CD4-positive, alpha-beta memory T cell (primary cell): ENCODE measurements at regions not wholly inside any gene's neighbourhood (a gene's known extent, or its start where the extent isn't known, plus 50 kb on each side); places are given as distances from the start of the nearest gene placed in this dataset.

Experiments used
- CTCF ChIA-PET: fragments of 350-600 bp; sonication (Branson Sonifier 250); formaldehyde crosslinking; loops from one replicate; lab custom pipeline; 2021; ENCODE audit warnings: inconsistent platforms; ENCODE audit not compliant: partially characterized antibody; lab: Charles Lee
- POLR2A ChIA-PET: fragments of 350-600 bp; sonication (Branson Sonifier 250); formaldehyde crosslinking; loops from one replicate; lab custom pipeline; 2021; ENCODE audit not compliant: partially characterized antibody; lab: Charles Lee
- DNase-seq, 5 donors: peaks; one replicate each; pipeline versions ENCODE4 v3.0.0 to v3.0.0-alpha.2; 2020 to 2022; ENCODE audit warnings: mixed read lengths in 1 of 5
- H3K27ac ChIP-seq: one replicate; pipeline ENCODE4 v1.7.0; 2013; ENCODE audit warnings: low read depth, low read length
- H3K27me3 ChIP-seq: 2 replicates; pipeline ENCODE4 v1.7.0; 2013; ENCODE audit warnings: mild to moderate bottlenecking, low read length, moderate library complexity; ENCODE audit not compliant: insufficient read depth
- H3K36me3 ChIP-seq: 2 replicates; pipeline ENCODE4 v1.7.0; 2013; ENCODE audit warnings: mild to moderate bottlenecking, low read length, moderate library complexity; ENCODE audit not compliant: insufficient read depth
- H3K4me1 ChIP-seq: 2 replicates; pipeline ENCODE4 v1.7.0; 2013; ENCODE audit warnings: mild to moderate bottlenecking, low read length, moderate library complexity; ENCODE audit not compliant: insufficient read depth
- H3K4me3 ChIP-seq, 2 donors: one replicate each; pipeline ENCODE4 v1.7.0; 2013; ENCODE audit warnings: low read length in 2 of 2, mild to moderate bottlenecking in 1 of 2
- H3K9me3 ChIP-seq, 2 donors: one replicate each; pipeline ENCODE4 v1.7.0; 2013; ENCODE audit warnings: low read length in 2 of 2, control low read depth in 1 of 2; ENCODE audit not compliant: control insufficient read depth in 1 of 2
- H3K27ac Mint-ChIP-seq, 7 donors: one replicate each; pipeline ENCODE4 v1.8.0; 2020 to 2021; ENCODE audit warnings: mixed read lengths in 7 of 7, mild to moderate bottlenecking in 6 of 7, inconsistent platforms in 3 of 7, moderate library complexity in 3 of 7
- H3K27me3 Mint-ChIP-seq, 2 donors: one replicate each; pipeline ENCODE4 v1.8.0; 2020 to 2021; ENCODE audit warnings: mixed read lengths in 2 of 2
- H3K36me3 Mint-ChIP-seq, 2 donors: one replicate each; pipeline ENCODE4 v1.8.0; 2020 to 2021; ENCODE audit warnings: mixed read lengths in 2 of 2, inconsistent platforms in 1 of 2, mild to moderate bottlenecking in 1 of 2
- H3K4me1 Mint-ChIP-seq, 4 donors: one replicate each; pipeline ENCODE4 v1.8.0; 2020 to 2021; ENCODE audit warnings: mixed read lengths in 4 of 4, mild to moderate bottlenecking in 1 of 4
- H3K4me3 Mint-ChIP-seq, 8 donors: one replicate each; pipeline ENCODE4 v1.8.0; 2020 to 2021; ENCODE audit warnings: mixed read lengths in 8 of 8, mild to moderate bottlenecking in 7 of 8, moderate library complexity in 6 of 8, inconsistent platforms in 3 of 8
- H3K9me3 Mint-ChIP-seq, 8 donors: one replicate each; pipeline ENCODE4 v1.8.0; 2020 to 2021; ENCODE audit warnings: mixed read lengths in 8 of 8, mild to moderate bottlenecking in 5 of 8, inconsistent platforms in 3 of 8, moderate library complexity in 1 of 8
- intact Hi-C: fragments of 100-400 bp; cut with micrococcal nuclease; formaldehyde crosslinking; loops from one replicate; pipeline ENCODE4 v1.15.1; 2023

- POLR2A ChIA-PET: no interaction called here
Observed at GRCh38 chr2:78020491-78020890, 498.3 kb upstream of the LRRTM4 start.

DNA sequence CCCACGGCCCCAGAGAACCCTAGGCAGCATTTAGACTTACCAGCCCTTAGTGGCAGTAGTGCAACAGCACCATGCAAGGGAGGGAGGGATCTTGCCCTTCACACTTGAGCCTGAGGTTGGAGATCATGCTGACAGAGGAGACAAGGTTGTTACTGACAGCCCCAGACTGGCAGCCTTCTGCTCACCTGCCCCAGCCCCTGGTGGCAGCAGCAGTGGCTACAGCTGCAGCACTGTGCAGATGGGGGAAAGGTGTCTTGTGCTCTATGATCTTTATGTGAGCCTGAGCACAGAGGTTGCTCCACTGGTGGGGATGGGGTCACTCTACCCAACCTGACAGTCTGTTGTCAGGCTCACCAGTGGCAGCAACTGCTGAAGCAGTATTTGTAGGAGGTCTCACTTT, 501.2 kb upstream of the LRRTM4 start:
- H3K27me3 ChIP-seq: no peaks in the 10 kb centered on the region
- POLR2A ChIA-PET: no interaction called here
- no peak for DNase-seq
- Mint-ChIP-seq H3K27ac (no peak overlapping the region), H3K27me3 (no peaks in the 10 kb centered on the region), H3K4me3 (no peak overlapping the region), H3K36me3 (no peaks in the 10 kb centered on the region), H3K4me1 (no peaks in the 10 kb centered on the region), H3K9me3 (peaks cover 0 to 26% (median 10%) of the 10 kb centered on the region in 8 donors)
- no peaks in the 10 kb centered on the region for H3K4me1 ChIP-seq
- intact Hi-C loops: no loop called here
- CTCF ChIA-PET: no interaction called here
- no peak overlapping the region for H3K27ac ChIP-seq
- H3K36me3 ChIP-seq: no peaks in the 10 kb centered on the region
- H3K4me3 ChIP-seq: no peak overlapping the region
- no peaks in the 10 kb centered on the region for H3K9me3 ChIP-seq

More at GRCh38 chr2:78020491-78020890, 498.3 kb upstream of the LRRTM4 start:
- no peak overlapping the region for H3K27ac Mint-ChIP-seq
- H3K4me3 ChIP-seq: no peak overlapping the region
- H3K9me3 ChIP-seq: no peaks in the 10 kb centered on the region
- H3K27me3 Mint-ChIP-seq: no peaks in the 10 kb centered on the region
- H3K4me1 Mint-ChIP-seq: no peaks in the 10 kb centered on the region
- H3K4me1 ChIP-seq: no peaks in the 10 kb centered on the region
- CTCF ChIA-PET: no interaction called here
- no peak for DNase-seq
- H3K4me3 Mint-ChIP-seq: no peak overlapping the region
- H3K27me3 ChIP-seq: no peaks in the 10 kb centered on the region
- intact Hi-C loops: no loop called here
- H3K9me3 Mint-ChIP-seq: peaks cover 0 to 19% (median 9%) of the 10 kb centered on the region in 8 donors
- H3K27ac ChIP-seq: no peak overlapping the region
- no peaks in the 10 kb centered on the region for H3K36me3 ChIP-seq
- H3K36me3 Mint-ChIP-seq: no peaks in the 10 kb centered on the region

- Mint-ChIP-seq H3K4me1 (no peaks in the 10 kb centered on the region), H3K36me3 (no peaks in the 10 kb centered on the region), H3K9me3 (peaks cover 0 to 34% (median 16%) of the 10 kb centered on the region in 8 donors), H3K4me3 (no peak overlapping the region), H3K27me3 (no peaks in the 10 kb centered on the region), H3K27ac (no peak overlapping the region)
- intact Hi-C loops: no loop called here
- no peaks in the 10 kb centered on the region for H3K27me3 ChIP-seq
- H3K27ac ChIP-seq: no peak overlapping the region
- CTCF ChIA-PET: no interaction called here
- DNase-seq: no peak
- no peaks in the 10 kb centered on the region for H3K9me3 ChIP-seq
- H3K4me3 ChIP-seq: no peak overlapping the region
- POLR2A ChIA-PET: no interaction called here
- no peaks in the 10 kb centered on the region for H3K36me3 ChIP-seq
- H3K4me1 ChIP-seq: no peaks in the 10 kb centered on the region
Observed at GRCh38 chr2:78024996-78025395, 502.8 kb upstream of the LRRTM4 start.

DNA sequence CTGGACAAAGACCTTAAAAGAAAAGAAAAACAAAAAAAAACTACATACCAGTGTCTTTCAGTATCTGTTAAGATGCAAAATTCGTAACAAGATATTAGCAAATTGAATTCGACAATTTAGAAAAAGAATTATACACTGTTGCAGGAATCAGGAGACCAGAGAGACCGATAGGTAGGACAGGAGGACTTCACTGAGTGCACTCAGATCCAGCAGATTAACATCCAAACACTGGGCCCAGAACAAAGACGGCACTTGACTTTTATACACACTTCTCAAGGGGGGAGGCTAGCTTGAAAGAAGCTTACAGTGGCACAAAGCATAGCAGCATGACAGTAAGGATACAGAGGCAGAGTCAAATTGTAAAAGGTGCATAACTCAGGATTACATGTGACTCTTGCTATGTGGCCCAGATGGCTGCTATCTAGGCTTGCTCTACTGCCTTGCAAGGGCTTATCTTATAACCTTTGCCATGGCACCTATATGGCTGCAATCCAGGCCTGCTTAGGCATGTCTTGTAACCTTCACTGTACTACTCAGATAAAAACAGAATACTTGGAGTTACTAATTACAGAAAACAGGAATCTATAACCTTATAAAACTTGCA, 507.3 kb upstream of the LRRTM4 start:
- ChIA-PET CTCF (no interaction called here), POLR2A (no interaction called here)
- H3K4me1 Mint-ChIP-seq: no peaks in the 10 kb centered on the region
- intact Hi-C loops: no loop called here
- no peaks in the 10 kb centered on the region for H3K36me3 ChIP-seq
- no peaks in the 10 kb centered on the region for H3K36me3 Mint-ChIP-seq
- H3K4me3 Mint-ChIP-seq: no peak overlapping the region
- H3K27me3 Mint-ChIP-seq: no peaks in the 10 kb centered on the region
- H3K27ac ChIP-seq: no peak overlapping the region
- no peak overlapping the region for H3K27ac Mint-ChIP-seq
- H3K4me1 ChIP-seq: no peaks in the 10 kb centered on the region
- H3K4me3 ChIP-seq: no peak overlapping the region
- H3K9me3 ChIP-seq: no peaks in the 10 kb centered on the region
- H3K9me3 Mint-ChIP-seq: peaks cover 0 to 27% (median 17%) of the 10 kb centered on the region in 8 donors
- no peaks in the 10 kb centered on the region for H3K27me3 ChIP-seq
- DNase-seq: no peak

DNA sequence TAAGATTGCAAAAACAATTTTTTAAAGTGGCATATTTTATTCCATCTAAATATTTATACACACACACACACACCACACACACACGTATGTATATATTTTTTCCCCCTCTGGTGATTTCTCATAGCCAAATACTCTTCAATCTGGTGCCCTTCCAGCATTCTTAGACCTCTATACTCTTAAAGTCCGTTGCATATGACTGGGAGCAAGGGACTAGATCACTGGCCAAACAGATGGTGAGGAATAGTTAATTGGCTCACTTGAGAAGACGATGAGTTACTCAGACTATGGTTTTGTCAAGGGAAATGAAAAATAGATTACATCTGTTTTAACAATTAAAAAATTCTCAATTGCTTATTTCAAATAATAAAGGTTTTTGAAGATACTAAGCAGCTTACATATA, 512.5 kb upstream of the LRRTM4 start:
- no peak overlapping the region for H3K27ac ChIP-seq
- ChIA-PET POLR2A (no interaction called here), CTCF (no interaction called here)
- H3K9me3 ChIP-seq: peaks cover 0 to 4% of the 10 kb centered on the region in 2 donors
- no peaks in the 10 kb centered on the region for H3K4me1 Mint-ChIP-seq
- no peaks in the 10 kb centered on the region for H3K36me3 ChIP-seq
- H3K9me3 Mint-ChIP-seq: peaks cover 0 to 24% (median 11%) of the 10 kb centered on the region in 8 donors
- no peaks in the 10 kb centered on the region for H3K27me3 Mint-ChIP-seq
- no peak overlapping the region for H3K4me3 ChIP-seq
- DNase-seq: no peak
- H3K4me1 ChIP-seq: no peaks in the 10 kb centered on the region
- no peaks in the 10 kb centered on the region for H3K36me3 Mint-ChIP-seq
- H3K27me3 ChIP-seq: no peaks in the 10 kb centered on the region
- no peak overlapping the region for H3K27ac Mint-ChIP-seq
- no peak overlapping the region for H3K4me3 Mint-ChIP-seq
- intact Hi-C loops: no loop called here

DNA sequence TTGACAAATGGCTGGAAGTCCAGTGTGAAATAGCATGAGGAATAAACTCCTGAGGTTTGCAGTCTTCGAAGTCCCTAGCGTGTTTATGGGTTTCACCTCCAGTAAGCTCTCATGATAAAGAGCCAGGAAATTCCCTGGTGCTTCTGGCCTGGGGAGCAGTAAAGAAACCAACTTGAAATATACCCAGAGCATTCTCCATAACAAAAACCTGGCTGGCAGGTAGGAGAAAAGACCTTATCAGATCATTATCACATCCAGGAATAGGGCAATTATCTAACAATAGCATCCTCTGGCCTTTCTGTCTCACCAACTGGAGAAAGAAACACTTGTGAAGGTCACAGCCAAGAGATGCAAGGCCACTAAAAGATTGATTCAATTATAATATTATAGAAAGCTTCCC, 513.6 kb upstream of the LRRTM4 start:
- ChIA-PET CTCF (no interaction called here), POLR2A (no interaction called here)
- Mint-ChIP-seq H3K4me3 (no peak overlapping the region), H3K27me3 (no peaks in the 10 kb centered on the region), H3K27ac (no peak overlapping the region), H3K36me3 (no peaks in the 10 kb centered on the region), H3K4me1 (no peaks in the 10 kb centered on the region), H3K9me3 (peaks cover 3 to 31% (median 14%) of the 10 kb centered on the region in 8 donors)
- Histone ChIP-seq H3K4me1 (no peaks in the 10 kb centered on the region), H3K27ac (no peak overlapping the region), H3K27me3 (no peaks in the 10 kb centered on the region), H3K36me3 (no peaks in the 10 kb centered on the region), H3K9me3 (peaks cover 0 to 4% of the 10 kb centered on the region in 2 donors), H3K4me3 (no peak overlapping the region)
- intact Hi-C loops: no loop called here
- no peak for DNase-seq

DNA sequence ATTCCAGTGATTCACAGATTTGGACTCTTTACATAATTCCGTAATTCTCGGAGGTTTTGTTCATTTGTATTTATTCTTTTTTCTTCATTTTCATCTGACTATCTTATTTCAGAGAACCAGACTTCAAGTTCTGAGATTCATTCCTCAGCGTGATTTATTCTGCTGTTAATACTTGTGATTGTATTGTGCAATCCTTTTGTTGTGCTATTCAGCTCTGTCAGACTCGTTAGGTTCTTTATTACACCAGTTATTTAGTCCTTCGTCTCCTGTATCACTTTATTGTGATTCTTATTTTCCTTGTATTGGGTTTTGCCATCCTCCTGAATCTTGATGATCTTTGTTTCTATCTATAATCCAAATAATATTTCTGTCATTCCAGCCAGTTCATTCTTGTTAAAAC, 529.3 kb upstream of the LRRTM4 start:
- Mint-ChIP-seq H3K27ac (no peak overlapping the region), H3K27me3 (no peaks in the 10 kb centered on the region), H3K4me1 (no peaks in the 10 kb centered on the region), H3K4me3 (no peak overlapping the region), H3K36me3 (peaks cover 0 to 1% of the 10 kb centered on the region in 2 donors), H3K9me3 (peaks cover 9 to 54% (median 39%) of the 10 kb centered on the region in 8 donors)
- DNase-seq: no peak
- ChIA-PET CTCF (no interaction called here), POLR2A (no interaction called here)
- H3K27me3 ChIP-seq: no peaks in the 10 kb centered on the region
- no peak overlapping the region for H3K27ac ChIP-seq
- intact Hi-C loops: no loop called here
- H3K9me3 ChIP-seq: no peaks in the 10 kb centered on the region
- no peaks in the 10 kb centered on the region for H3K36me3 ChIP-seq
- no peak overlapping the region for H3K4me3 ChIP-seq
- H3K4me1 ChIP-seq: no peaks in the 10 kb centered on the region

GRCh38 chr2:78056976-78057375, 534.8 kb upstream of the LRRTM4 start:
- DNase-seq: no peak
- H3K9me3 ChIP-seq: peaks cover 0 to 5% of the 10 kb centered on the region in 2 donors
- no peak overlapping the region for H3K27ac ChIP-seq
- Mint-ChIP-seq H3K36me3 (no peaks in the 10 kb centered on the region), H3K9me3 (peaks cover 10 to 43% (median 23%) of the 10 kb centered on the region in 8 donors), H3K27me3 (no peaks in the 10 kb centered on the region), H3K4me1 (no peaks in the 10 kb centered on the region), H3K4me3 (no peak overlapping the region), H3K27ac (no peak overlapping the region)
- no peaks in the 10 kb centered on the region for H3K27me3 ChIP-seq
- H3K4me1 ChIP-seq: no peaks in the 10 kb centered on the region
- ChIA-PET CTCF (no interaction called here), POLR2A (no interaction called here)
- intact Hi-C loops: no loop called here
- H3K36me3 ChIP-seq: no peaks in the 10 kb centered on the region
- H3K4me3 ChIP-seq: no peak overlapping the region
